IMR-90 (cell line): ENCODE measurements at regions not wholly inside any gene's neighbourhood (a gene's known extent, or its start where the extent isn't known, plus 50 kb on each side); places are given as distances from the start of the nearest gene placed in this dataset.

Experiments
- ATAC-seq: fragments of 200-7000 bp; cut with Tn5 transposase; 2 replicates; pipeline ENCODE4 v1.9.1; 2020; ENCODE audit warnings: low read depth, mild to moderate bottlenecking, moderate library complexity
- BruUV-seq: library from RNA; stranded (reverse); fragments of 400-500 nt; replicated peaks from 2 replicates; lab custom pipeline; 2021; lab: Mats Ljungman, UMichigan
- CTCF ChIA-PET: fragments of 300-600 bp; formaldehyde crosslinking; extraction: SDS; loops from one replicate; lab custom pipeline; 2021; ENCODE audit warnings: antibody characterized with exemption; lab: Yijun Ruan, JAX
- POLR2A ChIA-PET: fragments of 300-600 bp; sonication (Branson Sonifier 250); formaldehyde crosslinking; loops from one replicate; lab custom pipeline; 2022; ENCODE audit warnings: antibody characterized with exemption; ENCODE audit not compliant: unreplicated experiment; lab: Charles Lee
- DNase-seq: peaks from one replicate; pipeline ENCODE4 v3.0.0; 2013
- H2AFZ ChIP-seq: replicated peaks from 2 replicates; pipeline ENCODE3; 2013; ENCODE audit warnings: low read length, mild to moderate bottlenecking; ENCODE audit not compliant: poor library complexity
- H2AK5ac ChIP-seq: 2 replicates; pipeline ENCODE4 v1.6.1; 2013; ENCODE audit warnings: low read depth, low read length, inconsistent platforms
- H2AK9ac ChIP-seq: replicated peaks from 2 replicates; pipeline ENCODE3; 2013; ENCODE audit warnings: mild to moderate bottlenecking, low read depth, low read length, moderate library complexity; ENCODE audit not compliant: poor library complexity
- H2BK120ac ChIP-seq: 2 replicates; pipeline ENCODE4 v1.6.1; 2013; ENCODE audit warnings: low read depth, low read length, inconsistent platforms
- H2BK15ac ChIP-seq: 3 replicates; pipeline ENCODE4 v1.6.1; 2013; ENCODE audit warnings: low read depth, low read length, inconsistent platforms
- H2BK20ac ChIP-seq: 2 replicates; pipeline ENCODE4 v1.6.1; 2013; ENCODE audit warnings: low read depth, mild to moderate bottlenecking, inconsistent platforms, low read length, moderate library complexity
- H2BK5ac ChIP-seq: 2 replicates; pipeline ENCODE4 v1.6.1; 2013; ENCODE audit warnings: mild to moderate bottlenecking, low read depth, low read length, inconsistent platforms; ENCODE audit not compliant: poor library complexity, severe bottlenecking
- H3K14ac ChIP-seq: replicated peaks from 2 replicates; pipeline ENCODE4 v1.6.1; 2013; ENCODE audit warnings: low read depth, low read length, inconsistent platforms
- H3K18ac ChIP-seq: 2 replicates; pipeline ENCODE4 v1.6.1; 2013; ENCODE audit warnings: low read depth, low read length, control low read depth
- H3K23ac ChIP-seq: 2 replicates; pipeline ENCODE4 v1.6.1; 2013; ENCODE audit warnings: low read depth, low read length, inconsistent platforms
- H3K27ac ChIP-seq: 2 replicates; pipeline ENCODE4 v1.5.1; 2013; ENCODE audit warnings: mild to moderate bottlenecking, control low read depth, low read length; ENCODE audit not compliant: insufficient read depth
- H3K27me3 ChIP-seq: 2 replicates; pipeline ENCODE4 v1.6.1; 2013; ENCODE audit warnings: low read length; ENCODE audit not compliant: control insufficient read depth, insufficient read depth
- H3K36me3 ChIP-seq: 2 replicates; pipeline ENCODE4 v1.6.1; 2013; ENCODE audit warnings: low read length, mixed read lengths; ENCODE audit not compliant: control insufficient read depth, insufficient read depth
- H3K4ac ChIP-seq: 2 replicates; pipeline ENCODE4 v1.6.1; 2013; ENCODE audit warnings: low read depth, low read length, inconsistent platforms
- H3K4me1 ChIP-seq: 2 replicates; pipeline ENCODE4 v1.6.1; 2013; ENCODE audit warnings: low read length, mixed read lengths; ENCODE audit not compliant: control insufficient read depth, insufficient read depth
- H3K4me2 ChIP-seq: 2 replicates; pipeline ENCODE4 v1.6.1; 2013; ENCODE audit warnings: low read depth, mild to moderate bottlenecking, control low read depth, low read length, moderate library complexity
- H3K4me3 ChIP-seq: 2 replicates; pipeline ENCODE4 v1.5.1; 2013; ENCODE audit warnings: low read depth, mild to moderate bottlenecking, control low read depth, low read length, moderate library complexity; ENCODE audit not compliant: insufficient read depth
- H3K56ac ChIP-seq: 2 replicates; pipeline ENCODE4 v1.6.1; 2013; ENCODE audit warnings: low read length, inconsistent platforms; ENCODE audit not compliant: insufficient read depth; ENCODE audit errors: extremely low read depth
- H3K79me1 ChIP-seq, 2 experiments: 2 replicates each; pipeline ENCODE4 v1.6.1; 2013; ENCODE audit warnings: low read length in 2 of 2, inconsistent platforms in 1 of 2, low read depth in 1 of 2
- H3K9ac ChIP-seq: 2 replicates; pipeline ENCODE4 v1.6.1; 2013; ENCODE audit warnings: low read depth, low read length, control low read depth
- H3K9me1 ChIP-seq: 2 replicates; pipeline ENCODE4 v1.6.1; 2013; ENCODE audit warnings: low read length, inconsistent platforms; ENCODE audit not compliant: insufficient read depth
- H3K9me3 ChIP-seq: 2 replicates; pipeline ENCODE4 v1.6.1; 2013; ENCODE audit warnings: low read length; ENCODE audit not compliant: control insufficient read depth, insufficient read depth
- H4K20me1 ChIP-seq: 2 replicates; pipeline ENCODE4 v1.6.1; 2013; ENCODE audit warnings: low read length, inconsistent platforms; ENCODE audit not compliant: insufficient read depth
- H4K5ac ChIP-seq: 2 replicates; pipeline ENCODE4 v1.6.1; 2013; ENCODE audit warnings: mild to moderate bottlenecking, low read depth, low read length, control low read depth
- H4K8ac ChIP-seq, 2 experiments: 2 replicates each; pipeline ENCODE4 v1.6.1; 2013; ENCODE audit warnings: low read depth in 2 of 2, low read length in 2 of 2, control low read depth in 1 of 2, inconsistent platforms in 1 of 2
- H4K91ac ChIP-seq: 2 replicates; pipeline ENCODE4 v1.6.1; 2013; ENCODE audit warnings: low read depth, low read length, inconsistent platforms; ENCODE audit not compliant: insufficient read depth
- FOS ChIP-seq: fragments of 150-350 bp; IDR thresholded peaks from 2 replicates; pipeline ENCODE4 v1.6.1; 2016; ENCODE audit warnings: low read depth, low read length
- MAFK ChIP-seq: IDR thresholded peaks from 2 replicates; pipeline ENCODE4 v1.6.1; 2012; ENCODE audit warnings: low read depth, low read length, improper control_type of control experiment
- MXI1 ChIP-seq: IDR thresholded peaks from 2 replicates; pipeline ENCODE4 v1.6.1; 2012; ENCODE audit warnings: low read depth, mild to moderate bottlenecking, low read length, moderate library complexity, borderline replicate concordance
- WGBS, 2 experiments: methylation state at CpG; one replicate each; pipeline versions ENCODE4 v1.1.5 to v1.1.7; 2013; ENCODE audit warnings: missing lambda C conversion rate in 2 of 2; ENCODE audit not compliant: insufficient read length in 1 of 2; ENCODE audit errors: extremely low coverage in 2 of 2; 5-methylcytosine and 5-hydroxymethylcytosine counted together
- dilution Hi-C: fragments of 300-500 bp; cut with HindIII; formaldehyde crosslinking; loops from one replicate; pipeline ENCODE4 v1.14.3; 2018; ENCODE audit warnings: low sequenced_read_pairs; ENCODE audit not compliant: unreplicated experiment
- in situ Hi-C: fragments of 300-500 bp; cut with MboI; formaldehyde crosslinking; loops from 3 replicates; pipeline ENCODE4 v1.14.3; 2019; ENCODE audit warnings: low sequenced_read_pairs, inconsistent platforms, mixed read lengths
- intact Hi-C: fragments of 100-400 bp; cut with micrococcal nuclease; formaldehyde crosslinking; loops from 2 replicates; pipeline ENCODE4 v1.10.0; 2022

- dilution Hi-C loops (no loop called here), in situ Hi-C loops (no loop called here), intact Hi-C loops (no loop called here)
- no peak overlapping the region for H3K23ac ChIP-seq
- H3K36me3 ChIP-seq = no peaks in the 10 kb centered on the region
- H2AFZ ChIP-seq = no peak overlapping the region
- H3K4me3 ChIP-seq = no peak overlapping the region
- H3K27me3 ChIP-seq = no peaks in the 10 kb centered on the region
- no peak overlapping the region for H3K27ac ChIP-seq
- H4K91ac ChIP-seq = no peak overlapping the region
- no peak overlapping the region for H2BK15ac ChIP-seq
- H2BK5ac ChIP-seq = no peak overlapping the region
- no peaks in the 10 kb centered on the region for H4K20me1 ChIP-seq
- no peak overlapping the region for H2AK9ac ChIP-seq
- no peak overlapping the region for H3K14ac ChIP-seq
- no peak overlapping the region for H3K4me2 ChIP-seq
- H4K5ac ChIP-seq = no peak overlapping the region
- no peak overlapping the region for H3K18ac ChIP-seq
- H3K4me1 ChIP-seq = no peaks in the 10 kb centered on the region
- no peaks in the 10 kb centered on the region for H3K9me1 ChIP-seq
- H3K56ac ChIP-seq = no peak overlapping the region
- no CpG with 5 or more reads among the region's 3 CpGs for WGBS, 2 experiments
- no peaks in the 10 kb centered on the region for H3K79me1 ChIP-seq
- H3K9me3 ChIP-seq = no peaks in the 10 kb centered on the region
- no peak overlapping the region for H3K9ac ChIP-seq
- ChIA-PET POLR2A (no interaction called here), CTCF (no interaction called here)
- no peak overlapping the region for H2BK20ac ChIP-seq
- H4K8ac ChIP-seq = no peak overlapping the region
- no peak overlapping the region for H2BK120ac ChIP-seq
- no TSS peak for BruUV-seq
- no peak for TF ChIP-seq MXI1
- TF ChIP-seq FOS = no peak
- TF ChIP-seq MAFK = no peak
- no peak overlapping the region for H2AK5ac ChIP-seq
- no peak overlapping the region for H3K4ac ChIP-seq
- DNase-seq (no peak), ATAC-seq (no peak)
Observed at GRCh38 chr1:30363031-30363430, 360.4 kb downstream of the MATN1 start.
